Fibroblast of peridontal ligament (primary cell): ENCODE measurements at regions not wholly inside any gene's neighbourhood (a gene's known extent, or its start where the extent isn't known, plus 50 kb on each side); places are given as distances from the start of the nearest gene placed in this dataset.

Experiments
- DNase-seq: peaks from one replicate; pipeline ENCODE4 v3.0.0-alpha.2; 2010; ENCODE audit errors: extremely low read depth

- no peak for DNase-seq
Measured at GRCh38 chr3:44080474-44081072, 161.1 kb upstream of the TOPAZ1 start.

- DNase-seq, result no peak
Measured at GRCh38 chr3:44090036-44090435, 151.7 kb upstream of the TOPAZ1 start.

DNA sequence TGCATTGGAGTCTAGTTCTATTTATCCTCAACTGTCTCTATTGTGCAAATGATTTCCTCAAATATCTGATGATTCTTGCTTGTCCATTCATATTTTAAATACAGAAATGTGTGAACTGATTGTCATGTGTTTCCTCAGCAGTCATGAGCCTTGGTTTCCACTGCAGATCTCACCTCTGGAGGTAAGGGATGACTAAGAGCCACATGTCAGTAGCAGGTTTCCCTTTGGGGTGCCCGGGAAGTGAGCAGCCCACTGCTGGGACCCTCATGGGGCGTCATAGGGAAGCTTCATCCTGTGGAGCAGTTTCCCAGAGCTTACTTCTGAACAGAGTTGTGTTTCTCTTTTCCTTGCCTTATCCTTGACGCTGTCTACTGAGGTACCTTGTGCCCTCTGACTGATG is 149.2 kb upstream of the TOPAZ1 start:
- no peak for DNase-seq

- DNase-seq, result peak; percentile 20
Measured at GRCh38 chr3:44093531-44093930, 148.2 kb upstream of the TOPAZ1 start.

GRCh38 chr3:44098656-44099415 is 142.8 kb upstream of the TOPAZ1 start:
- no peak for DNase-seq

- DNase-seq, result no peak
Measured at GRCh38 chr3:44099566-44100297, 142.0 kb upstream of the TOPAZ1 start.

- DNase-seq, result no peak
Measured at GRCh38 chr3:44100298-44100695, 141.4 kb upstream of the TOPAZ1 start.

DNA sequence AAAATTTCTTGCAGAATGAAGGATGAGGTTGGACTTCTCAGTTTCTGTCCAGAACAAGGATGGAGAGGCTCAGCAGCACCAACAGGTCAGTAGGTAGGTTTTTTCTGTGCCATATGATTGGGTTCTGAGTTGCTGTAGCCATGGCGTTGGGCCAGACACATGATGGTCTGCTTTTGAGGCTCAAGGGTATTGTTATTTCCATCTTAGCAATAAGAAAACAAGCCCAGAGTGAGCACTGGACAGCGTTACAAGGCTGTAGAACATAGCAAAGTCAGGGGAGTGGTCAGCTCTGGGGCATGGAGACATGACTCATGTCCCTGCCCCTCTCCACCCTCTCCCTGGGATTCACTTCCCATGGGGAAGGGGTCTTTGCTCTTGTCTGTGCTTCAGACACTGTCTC is 137.6 kb upstream of the TOPAZ1 start:
- no peak for DNase-seq

DNA sequence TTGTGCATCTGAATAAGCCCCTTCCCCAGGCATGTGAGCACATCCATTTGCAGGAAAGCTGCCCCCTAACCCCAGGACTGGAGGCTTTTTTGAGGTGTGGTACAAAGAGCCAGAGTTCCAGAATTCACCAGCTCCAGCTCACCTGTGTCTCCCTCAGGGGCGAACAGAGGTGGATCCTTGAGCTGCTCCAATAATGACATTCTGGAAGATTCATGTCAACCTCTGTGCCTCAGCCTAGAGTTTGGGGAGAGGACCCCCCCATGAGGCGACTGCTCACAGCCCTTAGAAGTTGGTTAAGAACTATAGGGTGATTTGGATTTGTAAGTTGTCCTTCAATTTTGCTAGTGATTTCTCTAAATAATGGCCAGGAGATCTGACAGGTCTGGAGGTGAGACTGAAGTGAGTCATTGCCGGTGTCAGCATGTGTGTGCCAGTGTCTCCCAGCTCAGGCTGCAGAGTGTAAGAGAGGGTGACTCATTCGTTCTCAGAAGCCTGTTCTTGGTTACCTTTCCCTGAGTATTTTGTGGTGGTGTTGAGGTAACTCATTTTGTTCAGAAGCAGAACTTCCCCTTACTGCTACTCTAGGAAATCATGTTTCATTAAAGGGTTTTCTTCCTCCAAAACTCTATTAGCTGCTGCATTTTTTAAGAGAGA is 136.9 kb upstream of the TOPAZ1 start:
- no peak for DNase-seq

GRCh38 chr3:44105571-44105970 is 136.1 kb upstream of the TOPAZ1 start:
- no peak for DNase-seq

GRCh38 chr3:44106756-44107155 is 134.9 kb upstream of the TOPAZ1 start:
- no peak for DNase-seq

DNA sequence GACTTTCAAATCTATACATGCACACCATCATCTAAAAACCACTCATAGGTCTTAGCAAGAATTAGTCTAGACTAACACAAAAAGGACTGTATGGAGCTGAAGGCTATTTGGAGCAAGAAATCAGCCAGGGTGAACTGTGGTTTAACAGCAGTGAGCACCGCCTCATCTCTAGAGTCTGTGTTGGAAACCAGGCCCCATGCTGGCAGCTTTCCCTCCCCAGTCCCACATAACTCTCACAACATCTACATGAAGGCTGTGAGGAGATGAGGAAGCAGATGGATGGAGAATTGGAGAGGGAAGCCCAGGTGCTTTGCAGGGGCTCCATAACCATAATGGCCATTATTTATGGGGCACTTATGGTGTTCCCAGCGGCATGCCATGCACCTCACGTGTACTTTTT is 133.2 kb upstream of the TOPAZ1 start:
- DNase-seq, result no peak

DNA sequence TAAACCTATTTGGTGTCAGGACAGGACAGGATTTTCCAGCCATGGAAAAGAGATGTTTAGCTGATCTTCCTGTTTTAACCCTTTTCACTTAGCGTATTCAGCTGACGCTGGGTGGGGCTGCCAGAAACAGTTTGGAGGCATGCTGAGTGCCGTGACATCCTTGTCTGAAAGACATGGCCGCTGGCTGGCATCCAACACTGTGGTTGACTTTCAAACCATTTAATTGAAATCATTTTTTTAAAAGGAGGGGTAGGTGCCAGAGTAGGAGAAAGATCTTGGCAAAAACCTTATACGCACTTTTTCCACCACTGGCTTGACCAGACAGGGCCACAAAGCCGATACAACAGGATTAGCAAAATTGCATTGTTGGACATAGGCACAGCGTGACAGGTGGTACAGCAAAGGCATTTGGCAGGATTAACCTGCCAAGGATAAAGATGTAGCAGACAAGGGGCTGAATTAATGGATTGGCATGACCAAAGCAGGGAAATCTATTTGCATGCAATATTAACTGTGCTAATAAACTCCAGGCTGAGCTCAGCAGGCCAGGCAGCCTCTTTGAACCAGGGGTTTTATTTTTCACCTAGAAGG is 131.8 kb upstream of the TOPAZ1 start:
- DNase-seq, result no peak

- no peak for DNase-seq
Measured at GRCh38 chr3:44110648-44111047, 131.0 kb upstream of the TOPAZ1 start.

DNA sequence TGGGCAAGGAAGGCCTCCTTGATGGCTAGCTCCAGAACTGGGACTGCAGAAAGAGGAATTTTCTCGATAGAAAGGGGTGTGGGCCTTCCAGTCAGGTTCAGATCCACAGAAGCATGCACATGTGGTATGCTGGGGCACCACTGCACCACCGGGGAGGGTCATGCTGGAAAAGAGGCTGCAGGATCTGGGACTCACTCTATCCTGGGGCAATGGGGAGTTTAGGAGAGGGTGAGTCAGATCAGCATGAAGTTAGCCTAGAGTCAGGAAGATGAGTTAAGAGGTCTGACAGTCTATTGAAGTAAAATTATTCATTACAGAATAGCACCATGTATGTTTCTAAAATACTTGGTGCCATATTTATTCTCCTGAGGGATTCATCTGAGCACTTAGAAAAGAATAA is 130.2 kb upstream of the TOPAZ1 start:
- no peak for DNase-seq

DNA sequence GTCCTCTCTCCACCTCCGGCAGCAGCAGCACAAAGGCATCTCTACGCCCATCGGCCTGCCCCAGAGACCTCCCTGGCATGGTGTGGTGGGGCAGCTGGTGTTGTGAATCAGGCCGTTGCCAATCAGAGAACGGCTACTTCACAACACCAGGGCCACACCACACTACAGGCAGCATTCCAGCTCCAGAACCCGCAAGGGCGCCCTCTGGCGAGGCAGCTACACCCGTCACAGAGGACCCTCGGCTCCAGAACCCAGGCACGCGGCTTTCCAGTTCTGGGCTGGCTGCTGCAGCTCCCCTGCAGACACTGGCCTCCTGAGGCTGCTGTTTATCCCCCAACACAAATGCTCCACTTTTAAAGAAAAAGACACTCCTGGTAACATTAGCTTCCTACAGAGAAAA is 127.5 kb upstream of the TOPAZ1 start:
- DNase-seq, result no peak

DNA sequence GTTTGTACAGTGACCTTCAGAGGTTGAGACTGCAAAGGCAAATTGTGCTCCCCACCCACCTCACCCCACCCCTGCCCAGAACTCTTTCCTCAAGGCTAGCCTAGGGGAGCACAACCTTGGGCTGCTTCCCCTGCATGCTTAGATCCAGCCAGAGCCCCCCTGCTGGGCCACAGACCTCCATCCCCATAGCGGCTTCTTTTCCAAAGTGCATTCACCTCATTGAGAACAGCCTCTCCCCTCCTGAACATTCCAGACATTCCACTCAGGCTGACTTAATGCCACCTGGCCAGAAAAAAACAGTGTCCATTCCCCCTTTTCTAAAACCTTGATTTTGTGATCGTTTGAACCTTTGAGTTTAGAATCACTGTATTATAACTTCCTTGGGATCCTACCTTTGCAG is 124.4 kb upstream of the TOPAZ1 start:
- DNase-seq, result no peak

GRCh38 chr3:44117736-44118135 is 124.0 kb upstream of the TOPAZ1 start:
- no peak for DNase-seq

DNA sequence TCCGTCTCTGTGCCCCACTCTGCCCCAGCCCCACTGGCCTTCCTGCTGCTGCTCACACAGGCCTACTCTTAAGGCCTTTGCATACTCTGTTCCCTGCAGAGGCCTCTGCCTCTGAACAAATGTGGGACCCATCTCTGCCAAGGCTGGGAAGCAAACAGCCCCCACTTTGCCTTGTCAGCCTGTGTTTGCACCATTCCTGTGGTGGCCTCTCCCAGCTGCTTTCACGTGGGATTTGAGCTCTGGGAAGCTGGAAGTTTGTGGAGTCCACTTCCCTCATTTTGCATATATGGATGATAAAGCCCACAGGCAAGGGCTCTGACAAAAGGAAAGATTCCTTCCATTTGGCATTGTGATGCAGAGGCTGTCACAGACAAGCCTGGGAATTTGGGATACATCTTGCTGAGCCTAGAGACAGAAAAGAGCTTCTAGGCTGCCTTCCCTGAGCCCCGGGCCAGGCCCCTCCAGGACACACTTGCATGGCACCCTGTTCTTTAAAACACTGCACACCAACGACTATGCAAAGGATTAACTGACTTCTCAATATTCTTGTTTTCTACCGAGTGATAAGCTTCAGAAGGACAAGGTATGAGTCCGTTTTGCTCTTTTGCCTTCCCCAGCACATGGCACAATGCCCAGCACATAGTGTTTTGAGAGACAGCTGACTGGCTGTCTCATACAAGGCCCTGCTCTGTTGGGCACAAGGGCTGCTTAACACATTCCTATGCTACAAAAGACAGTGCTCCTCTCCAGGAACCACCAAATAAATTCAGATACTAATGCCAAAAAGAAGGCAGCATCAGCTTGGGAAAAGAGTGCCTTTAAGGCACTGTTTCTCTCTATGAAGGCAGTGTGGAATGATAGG is 120.7 kb upstream of the TOPAZ1 start:
- DNase-seq, result peak; percentile 33

DNA sequence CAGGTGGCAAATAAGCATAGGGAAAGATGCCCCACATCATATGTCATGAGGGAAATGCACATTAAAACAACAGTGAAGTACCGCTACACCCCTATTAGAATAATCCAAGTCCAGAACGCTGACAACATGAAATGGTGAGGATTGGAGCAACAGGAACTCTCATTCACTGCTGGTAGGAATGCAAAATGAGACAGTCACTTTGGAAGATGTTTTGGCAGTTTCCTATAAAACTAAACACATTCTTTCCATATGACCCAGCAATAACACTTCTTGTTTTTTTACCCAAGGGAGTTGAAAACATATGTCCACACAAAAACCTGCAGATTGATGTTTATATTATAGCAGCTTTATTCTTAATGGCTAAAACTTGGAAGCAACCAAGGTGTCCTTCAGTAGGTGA is 116.4 kb upstream of the TOPAZ1 start:
- peak; percentile 29 for DNase-seq

- DNase-seq, result peak; percentile 36
Measured at GRCh38 chr3:44125882-44126281, 115.8 kb upstream of the TOPAZ1 start.
